HEK293 (cell line): ENCODE measurements at regions not wholly inside any gene's neighbourhood (a gene's known extent, or its start where the extent isn't known, plus 50 kb on each side); places are given as distances from the start of the nearest gene placed in this dataset.

Experiments used
- FEZF1 ChIP-seq: fragments of 450-650 bp; formaldehyde crosslinking; IDR thresholded peaks from 2 replicates; pipeline ENCODE4 v1.5.1; 2016; ENCODE audit warnings: missing biosample characterization, missing genetic modification characterization
- GLI4 ChIP-seq: fragments of 450-650 bp; formaldehyde crosslinking; IDR thresholded peaks from 2 replicates; pipeline ENCODE4 v1.5.1; 2016; ENCODE audit warnings: missing biosample characterization, missing genetic modification characterization
- MEIS1 ChIP-seq: sonication (generic); formaldehyde crosslinking; IDR thresholded peaks from 2 replicates; pipeline ENCODE4 v1.8.1; 2022; ENCODE audit warnings: missing genetic modification reagents, mild to moderate bottlenecking, borderline replicate concordance
- SP2 ChIP-seq: fragments of 450-650 bp; formaldehyde crosslinking; IDR thresholded peaks from 2 replicates; pipeline ENCODE4 v1.5.1; 2016; ENCODE audit warnings: missing biosample characterization, missing genetic modification characterization
- ZBTB49 ChIP-seq: fragments of 450-650 bp; formaldehyde crosslinking; IDR thresholded peaks from 2 replicates; pipeline ENCODE4 v1.5.1; 2016; ENCODE audit warnings: missing biosample characterization, missing genetic modification characterization, low read depth
- ZNF121 ChIP-seq: fragments of 450-650 bp; formaldehyde crosslinking; IDR thresholded peaks from 2 replicates; pipeline ENCODE4 v1.5.1; 2016; ENCODE audit warnings: missing biosample characterization, missing genetic modification characterization
- ZNF133 ChIP-seq: fragments of 450-650 bp; formaldehyde crosslinking; IDR thresholded peaks from 2 replicates; pipeline ENCODE4 v1.5.1; 2016; ENCODE audit warnings: missing biosample characterization, missing genetic modification characterization
- ZNF394 ChIP-seq: fragments of 450-650 bp; formaldehyde crosslinking; IDR thresholded peaks from 2 replicates; pipeline ENCODE4 v1.5.1; 2016; ENCODE audit warnings: missing biosample characterization, missing genetic modification characterization, mild to moderate bottlenecking, moderate library complexity, borderline replicate concordance
- ZNF398 ChIP-seq: fragments of 450-650 bp; formaldehyde crosslinking; IDR thresholded peaks from 2 replicates; pipeline ENCODE4 v1.5.1; 2017; ENCODE audit warnings: missing biosample characterization, missing genetic modification characterization
- ZNF416 ChIP-seq: fragments of 450-650 bp; formaldehyde crosslinking; IDR thresholded peaks from 2 replicates; pipeline ENCODE4 v1.5.1; 2016; ENCODE audit warnings: missing biosample characterization, missing genetic modification characterization
- ZNF513 ChIP-seq: fragments of 450-650 bp; IDR thresholded peaks from 2 replicates; pipeline ENCODE4 v1.5.1; 2018; ENCODE audit warnings: missing biosample characterization, missing genetic modification characterization
- ZSCAN23 ChIP-seq: fragments of 450-650 bp; formaldehyde crosslinking; IDR thresholded peaks from 2 replicates; pipeline ENCODE4 v1.5.1; 2016; ENCODE audit warnings: missing biosample characterization, missing genetic modification characterization
- TF ChIP-seq, protein P1 (sequence below): fragments of 450-650 bp; formaldehyde crosslinking; IDR thresholded peaks from 2 replicates; pipeline ENCODE4 v1.5.1; 2016; ENCODE audit warnings: missing biosample characterization, missing genetic modification characterization
- TF ChIP-seq, protein P2 (sequence below): fragments of 450-650 bp; formaldehyde crosslinking; optimal IDR thresholded peaks from 2 replicates; pipeline ENCODE3; 2016; ENCODE audit warnings: missing biosample characterization, mild to moderate bottlenecking, missing genetic modification characterization

- TF ChIP-seq, protein P1, sequence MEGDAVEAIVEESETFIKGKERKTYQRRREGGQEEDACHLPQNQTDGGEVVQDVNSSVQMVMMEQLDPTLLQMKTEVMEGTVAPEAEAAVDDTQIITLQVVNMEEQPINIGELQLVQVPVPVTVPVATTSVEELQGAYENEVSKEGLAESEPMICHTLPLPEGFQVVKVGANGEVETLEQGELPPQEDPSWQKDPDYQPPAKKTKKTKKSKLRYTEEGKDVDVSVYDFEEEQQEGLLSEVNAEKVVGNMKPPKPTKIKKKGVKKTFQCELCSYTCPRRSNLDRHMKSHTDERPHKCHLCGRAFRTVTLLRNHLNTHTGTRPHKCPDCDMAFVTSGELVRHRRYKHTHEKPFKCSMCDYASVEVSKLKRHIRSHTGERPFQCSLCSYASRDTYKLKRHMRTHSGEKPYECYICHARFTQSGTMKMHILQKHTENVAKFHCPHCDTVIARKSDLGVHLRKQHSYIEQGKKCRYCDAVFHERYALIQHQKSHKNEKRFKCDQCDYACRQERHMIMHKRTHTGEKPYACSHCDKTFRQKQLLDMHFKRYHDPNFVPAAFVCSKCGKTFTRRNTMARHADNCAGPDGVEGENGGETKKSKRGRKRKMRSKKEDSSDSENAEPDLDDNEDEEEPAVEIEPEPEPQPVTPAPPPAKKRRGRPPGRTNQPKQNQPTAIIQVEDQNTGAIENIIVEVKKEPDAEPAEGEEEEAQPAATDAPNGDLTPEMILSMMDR (tag by site-specific recombination): peak; percentile 35; the same call in 1 of the 2 replicates
- TF ChIP-seq ZSCAN23 (tag by site-specific recombination) (no peak), GLI4 (tag by site-specific recombination) (no peak), ZNF133 (tag by site-specific recombination) (no peak), ZNF398 (tag by site-specific recombination) (no peak), ZNF416 (tag by site-specific recombination) (no peak), ZBTB49 (tag by site-specific recombination) (no peak), ZNF513 (no peak), ZNF394 (no peak), FEZF1 (tag by site-specific recombination) (no peak), SP2 (tag by site-specific recombination) (no peak), ZNF121 (tag by site-specific recombination) (no peak), MEIS1 (CRISPR knock-in tag) (no peak)
- TF ChIP-seq, protein P2, sequence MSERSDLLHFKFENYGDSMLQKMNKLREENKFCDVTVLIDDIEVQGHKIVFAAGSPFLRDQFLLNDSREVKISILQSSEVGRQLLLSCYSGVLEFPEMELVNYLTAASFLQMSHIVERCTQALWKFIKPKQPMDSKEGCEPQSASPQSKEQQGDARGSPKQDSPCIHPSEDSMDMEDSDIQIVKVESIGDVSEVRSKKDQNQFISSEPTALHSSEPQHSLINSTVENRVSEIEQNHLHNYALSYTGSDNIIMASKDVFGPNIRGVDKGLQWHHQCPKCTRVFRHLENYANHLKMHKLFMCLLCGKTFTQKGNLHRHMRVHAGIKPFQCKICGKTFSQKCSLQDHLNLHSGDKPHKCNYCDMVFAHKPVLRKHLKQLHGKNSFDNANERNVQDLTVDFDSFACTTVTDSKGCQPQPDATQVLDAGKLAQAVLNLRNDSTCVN: no peak
These were observed 317.8 kb upstream of the AGTR1 start for GRCh38 chr3:148379763-148380382.
